SU-DHL-6 (cell line): ENCODE measurements at regions not wholly inside any gene's neighbourhood (a gene's known extent, or its start where the extent isn't known, plus 50 kb on each side); places are given as distances from the start of the nearest gene placed in this dataset.
"Not testable (repeated sequence)": the region's sequence is repeated elsewhere in the genome, so short reads cannot be mapped to it uniquely, and the experiment has no call there.

Source experiments
- H2AFZ ChIP-seq: fragments of 200-600 bp; sonication (generic); 2 replicates; pipeline ENCODE4 v1.6.1; 2014; ENCODE audit warnings: low read depth, mild to moderate bottlenecking, moderate library complexity, mixed read lengths, antibody characterized with exemption, low read length; ENCODE audit not compliant: severe bottlenecking
- H3F3A ChIP-seq: fragments of 200-600 bp; shearing (Covaris generic); 2 replicates; pipeline ENCODE4 v1.6.0; 2016; ENCODE audit warnings: antibody characterized with exemption, mild to moderate bottlenecking; ENCODE audit not compliant: insufficient read depth
- H3K27ac ChIP-seq: fragments of 200-600 bp; sonication (generic); 2 replicates; pipeline ENCODE4 v1.5.1; 2016; ENCODE audit warnings: low read depth, mild to moderate bottlenecking, low read length, moderate library complexity, mixed read lengths
- H3K27me3 ChIP-seq: fragments of 200-600 bp; sonication (generic), shearing (Covaris generic); 2 replicates; pipeline ENCODE4 v1.6.0; 2014; ENCODE audit warnings: mild to moderate bottlenecking, low read length
- H3K36me3 ChIP-seq: fragments of 200-600 bp; sonication (generic); 2 replicates; pipeline ENCODE4 v1.6.1; 2014; ENCODE audit warnings: mild to moderate bottlenecking, low read length, mixed read lengths
- H3K4me2 ChIP-seq: fragments of 300-600, 200-600 bp; shearing (Covaris generic), sonication (generic); 2 replicates; pipeline ENCODE4 v1.6.0; 2014; ENCODE audit warnings: low read length, low read depth, mild to moderate bottlenecking; ENCODE audit not compliant: poor library complexity, severe bottlenecking
- H3K4me3 ChIP-seq: fragments of 200-600 bp; sonication (generic); 2 replicates; pipeline ENCODE4 v1.5.1; 2014; ENCODE audit warnings: antibody characterized with exemption, low read length, mild to moderate bottlenecking, mixed read lengths; ENCODE audit not compliant: insufficient read depth, poor library complexity, severe bottlenecking
- H3K79me2 ChIP-seq: fragments of 200-600 bp; sonication (generic); 2 replicates; pipeline ENCODE4 v1.6.1; 2014; ENCODE audit warnings: mild to moderate bottlenecking, low read length, moderate library complexity; ENCODE audit not compliant: insufficient read depth
- H3K9ac ChIP-seq: fragments of 200-600 bp; sonication (generic); 2 replicates; pipeline ENCODE4 v1.7.0; 2014; ENCODE audit warnings: mild to moderate bottlenecking, low read length
- H3K9me2 ChIP-seq: fragments of 200-600 bp; sonication (generic); replicated peaks from 2 replicates; pipeline ENCODE4 v1.6.1; 2014; ENCODE audit warnings: low read length; ENCODE audit not compliant: insufficient read depth
- H3K9me3 ChIP-seq: fragments of 200-600 bp; sonication (generic); 2 replicates; pipeline ENCODE4 v1.6.1; 2014; ENCODE audit warnings: low read length, mixed read lengths; ENCODE audit not compliant: insufficient read depth
- H4K20me1 ChIP-seq: fragments of 200-600 bp; sonication (generic); 2 replicates; pipeline ENCODE4 v1.6.1; 2014; ENCODE audit warnings: low read depth, mild to moderate bottlenecking, antibody characterized with exemption, low read length, moderate library complexity, mixed read lengths
- CTCF ChIP-seq: fragments of 200-600 bp; sonication (generic); IDR thresholded peaks from one replicate; pipeline ENCODE4 v1.5.1; 2017; ENCODE audit warnings: antibody characterized with exemption, mild to moderate bottlenecking, low read length, moderate library complexity; ENCODE audit not compliant: insufficient read depth, poor library complexity, severe bottlenecking
- EZH2phosphoT487 ChIP-seq: fragments of 200-600 bp; sonication (generic), shearing (Covaris generic); conservative IDR thresholded peaks from 2 replicates; pipeline ENCODE4 v1.6.1; 2018; ENCODE audit warnings: mild to moderate bottlenecking, antibody characterized with exemption, low read length, moderate library complexity, mixed read lengths

GRCh38 chr19:37317403-37318209 lies 53.3 kb upstream of the ZNF527 start:
- no peaks in the 10 kb centered on the region for H3K36me3 ChIP-seq
- H4K20me1 ChIP-seq = no peaks in the 10 kb centered on the region
- H3F3A ChIP-seq = peaks cover 3% of the 10 kb centered on the region; the same call in 1 of the 2 replicates
- H3K9me3 ChIP-seq = no peaks in the 10 kb centered on the region
- peak overlapping the region; percentile 88 for H3K4me2 ChIP-seq
- H3K9ac ChIP-seq = peak overlapping the region; percentile 80
- peaks cover 44% of the 10 kb centered on the region for H3K79me2 ChIP-seq
- H3K27me3 ChIP-seq = no peaks in the 10 kb centered on the region
- H3K9me2 ChIP-seq = no peaks in the 10 kb centered on the region
- H3K27ac ChIP-seq = no peak overlapping the region
- H3K4me3 ChIP-seq = peak overlapping the region; percentile 96
- peak overlapping the region; percentile 95 for H2AFZ ChIP-seq
- TF ChIP-seq EZH2phosphoT487 (no peak), CTCF (no peak)

- H3K36me3 ChIP-seq, H3K9me2 ChIP-seq, H3K4me2 ChIP-seq, H3F3A ChIP-seq, H4K20me1 ChIP-seq, H3K9me3 ChIP-seq, H3K4me3 ChIP-seq, H3K9ac ChIP-seq, H2AFZ ChIP-seq, H3K27ac ChIP-seq, H3K27me3 ChIP-seq: not testable (repeated sequence)
- H3K79me2 ChIP-seq = peaks cover 44% of the 10 kb centered on the region
These were observed 49.9 kb upstream of the ZNF527 start for GRCh38 chr19:37320988-37321387.
